Transverse colon (tissue), 4 donors: ENCODE measurements at regions not wholly inside any gene's neighbourhood (a gene's known extent, or its start where the extent isn't known, plus 50 kb on each side); places are given as distances from the start of the nearest gene placed in this dataset.

Source experiments
- EP300 ChIP-seq: sonication (generic); formaldehyde crosslinking; IDR thresholded peaks from one replicate; pipeline ENCODE4 v1.6.1; 2017; ENCODE audit warnings: antibody characterized with exemption, low read depth
- POLR2A ChIP-seq: fragments of 450-650 bp; IDR thresholded peaks from one replicate; pipeline ENCODE4 v1.6.1; 2016; ENCODE audit warnings: antibody characterized with exemption, mild to moderate bottlenecking, moderate library complexity
- POLR2AphosphoS5 ChIP-seq, 3 donors: sonication (generic); formaldehyde crosslinking; IDR thresholded peaks; one replicate each; pipeline ENCODE4 v1.6.1; 2016; ENCODE audit warnings: antibody characterized with exemption in 3 of 3
- TF ChIP-seq, protein P1 (sequence below), 5 experiments: fragments of 200-600 bp in 3 of 5; fragments of 450-650 bp in 2 of 5; sonication (generic) in 3 of 5; IDR thresholded peaks; 1 replicate in 2 of 5; 2 replicates in 3 of 5; pipeline ENCODE4 v1.5.1; 2016 to 2017; ENCODE audit warnings: antibody characterized with exemption in 5 of 5, inconsistent platforms in 3 of 5, mild to moderate bottlenecking in 2 of 5, moderate library complexity in 1 of 5

DNA sequence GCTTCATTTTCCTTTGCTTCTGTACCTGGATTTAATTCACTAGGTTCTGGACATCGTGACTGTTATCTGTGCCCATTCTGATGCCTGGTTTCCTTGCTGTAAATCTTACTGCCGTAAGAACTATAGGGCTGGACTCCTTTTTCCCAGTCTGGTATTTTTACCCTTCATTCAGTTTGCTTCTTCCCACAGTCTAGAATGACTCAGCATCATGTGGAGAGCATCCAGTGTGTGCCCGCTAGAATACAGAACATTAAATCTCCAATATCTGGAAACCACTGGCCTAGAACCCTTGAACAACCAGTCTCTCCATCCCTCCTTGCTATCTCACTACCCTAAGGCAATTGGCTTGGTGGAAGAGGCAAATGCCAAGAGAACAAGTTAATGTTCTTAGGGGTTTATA lies 1075.4 kb upstream of the ZEB2 start:
- TF ChIP-seq, protein P1, sequence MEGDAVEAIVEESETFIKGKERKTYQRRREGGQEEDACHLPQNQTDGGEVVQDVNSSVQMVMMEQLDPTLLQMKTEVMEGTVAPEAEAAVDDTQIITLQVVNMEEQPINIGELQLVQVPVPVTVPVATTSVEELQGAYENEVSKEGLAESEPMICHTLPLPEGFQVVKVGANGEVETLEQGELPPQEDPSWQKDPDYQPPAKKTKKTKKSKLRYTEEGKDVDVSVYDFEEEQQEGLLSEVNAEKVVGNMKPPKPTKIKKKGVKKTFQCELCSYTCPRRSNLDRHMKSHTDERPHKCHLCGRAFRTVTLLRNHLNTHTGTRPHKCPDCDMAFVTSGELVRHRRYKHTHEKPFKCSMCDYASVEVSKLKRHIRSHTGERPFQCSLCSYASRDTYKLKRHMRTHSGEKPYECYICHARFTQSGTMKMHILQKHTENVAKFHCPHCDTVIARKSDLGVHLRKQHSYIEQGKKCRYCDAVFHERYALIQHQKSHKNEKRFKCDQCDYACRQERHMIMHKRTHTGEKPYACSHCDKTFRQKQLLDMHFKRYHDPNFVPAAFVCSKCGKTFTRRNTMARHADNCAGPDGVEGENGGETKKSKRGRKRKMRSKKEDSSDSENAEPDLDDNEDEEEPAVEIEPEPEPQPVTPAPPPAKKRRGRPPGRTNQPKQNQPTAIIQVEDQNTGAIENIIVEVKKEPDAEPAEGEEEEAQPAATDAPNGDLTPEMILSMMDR (IDR thresholded peaks at IDR 0.05) = no peak
- TF ChIP-seq POLR2A = no peak
- no peak for TF ChIP-seq POLR2AphosphoS5 (IDR thresholded peaks at IDR 0.05)
- TF ChIP-seq EP300 = no peak
